NT2/D1 (cell line): ENCODE measurements at regions not wholly inside any gene's neighbourhood (a gene's known extent, or its start where the extent isn't known, plus 50 kb on each side); places are given as distances from the start of the nearest gene placed in this dataset.

Experiments
- SUZ12 ChIP-seq: IDR thresholded peaks from 2 replicates; pipeline ENCODE4 v1.6.1; 2011; ENCODE audit not compliant: insufficient read length, insufficient read depth; ENCODE audit errors: extremely low read depth
- YY1 ChIP-seq: IDR thresholded peaks from 2 replicates; pipeline ENCODE4 v1.6.1; 2011; ENCODE audit not compliant: insufficient read length, insufficient read depth

DNA sequence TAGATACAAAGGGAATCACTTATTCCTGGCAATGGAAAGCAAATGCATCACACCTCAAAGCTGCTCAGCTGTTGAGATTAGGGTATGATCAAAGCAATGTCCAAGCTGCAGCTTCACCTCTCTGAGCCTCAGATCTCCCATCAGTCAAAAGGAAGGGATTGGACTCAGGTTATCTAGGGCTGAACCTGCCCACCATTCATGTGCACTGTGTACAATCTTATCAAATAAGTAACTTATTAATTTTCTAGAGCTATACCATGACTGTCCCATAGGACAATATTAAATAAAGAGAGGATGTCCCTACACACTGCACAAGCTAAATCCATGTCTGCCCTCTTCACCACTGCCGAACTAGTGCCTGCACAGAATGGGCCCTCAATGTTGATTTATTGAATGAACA lies 127.0 kb downstream of the HSD17B3 start:
- TF ChIP-seq SUZ12 (no peak), YY1 (no peak)
